ENCODE measurements at regions not wholly inside any gene's neighbourhood (a gene's known extent, or its start where the extent isn't known, plus 50 kb on each side); places are given as distances from the start of the nearest gene placed in this dataset.
"Not testable (repeated sequence)": the region's sequence is repeated elsewhere in the genome, so short reads cannot be mapped to it uniquely, and the experiment has no call there.

DNA sequence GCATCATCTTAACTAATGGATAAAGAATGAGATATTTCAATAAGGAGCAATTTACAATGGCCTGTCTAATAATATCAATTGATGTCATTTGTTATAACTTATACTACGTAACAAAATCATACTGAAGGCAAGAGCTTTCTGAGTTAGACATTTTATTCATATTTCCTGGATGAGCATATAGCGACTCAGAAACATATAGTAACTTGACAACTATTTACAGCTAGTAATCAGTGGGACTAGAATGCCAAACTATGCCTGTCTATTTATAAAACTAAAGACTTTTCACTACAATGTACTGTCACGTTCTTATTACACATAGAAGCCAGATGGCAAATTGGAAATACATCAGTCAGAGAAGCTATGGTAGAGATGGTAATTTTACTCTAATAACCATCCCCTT is 766.2 kb upstream of the TMEFF2 start:
- no peak for DNase-seq (ENCODE audit: low spot score in 2 of 2)

DNA sequence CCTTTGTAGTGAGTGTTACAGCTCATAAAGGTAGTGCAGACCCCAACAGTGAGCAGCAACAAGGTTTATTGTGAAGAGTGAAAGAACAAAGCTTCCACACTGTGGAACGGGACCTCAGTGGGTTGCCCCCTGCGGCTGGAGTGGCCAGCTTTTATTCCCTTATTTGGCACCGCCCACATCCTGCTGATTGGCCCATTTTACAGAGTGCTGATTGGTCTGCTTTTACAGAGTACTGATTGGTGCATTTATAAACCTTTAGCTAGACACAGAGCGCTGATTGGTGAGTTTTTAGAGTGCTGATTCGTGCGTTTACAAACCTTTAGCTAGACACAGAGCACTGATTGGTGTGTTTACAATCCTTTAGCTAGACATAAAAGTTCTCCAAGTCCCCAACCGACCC is 763.9 kb upstream of the TMEFF2 start:
- H3K4me3 ChIP-seq; intact Hi-C loops (cut with DNase I; ENCODE audit: low total_unique reads); H3K4me1 ChIP-seq; DNase-seq (ENCODE audit: low spot score in 2 of 2); H3K27me3 ChIP-seq; H3K27ac ChIP-seq; H3K9me3 ChIP-seq; H3K36me3 ChIP-seq: not testable (repeated sequence)

More for the DNA sequence above, 766.2 kb upstream of the TMEFF2 start:
- no peaks in the 10 kb centered on the region for H3K4me1 ChIP-seq
- no peak overlapping the region for H3K4me3 ChIP-seq
- TF ChIP-seq POLR2AphosphoS5 (IDR thresholded peaks at IDR 0.05) (no peak), POLR2A (IDR thresholded peaks at IDR 0.05) (no peak)
- TF ChIP-seq, protein P1, sequence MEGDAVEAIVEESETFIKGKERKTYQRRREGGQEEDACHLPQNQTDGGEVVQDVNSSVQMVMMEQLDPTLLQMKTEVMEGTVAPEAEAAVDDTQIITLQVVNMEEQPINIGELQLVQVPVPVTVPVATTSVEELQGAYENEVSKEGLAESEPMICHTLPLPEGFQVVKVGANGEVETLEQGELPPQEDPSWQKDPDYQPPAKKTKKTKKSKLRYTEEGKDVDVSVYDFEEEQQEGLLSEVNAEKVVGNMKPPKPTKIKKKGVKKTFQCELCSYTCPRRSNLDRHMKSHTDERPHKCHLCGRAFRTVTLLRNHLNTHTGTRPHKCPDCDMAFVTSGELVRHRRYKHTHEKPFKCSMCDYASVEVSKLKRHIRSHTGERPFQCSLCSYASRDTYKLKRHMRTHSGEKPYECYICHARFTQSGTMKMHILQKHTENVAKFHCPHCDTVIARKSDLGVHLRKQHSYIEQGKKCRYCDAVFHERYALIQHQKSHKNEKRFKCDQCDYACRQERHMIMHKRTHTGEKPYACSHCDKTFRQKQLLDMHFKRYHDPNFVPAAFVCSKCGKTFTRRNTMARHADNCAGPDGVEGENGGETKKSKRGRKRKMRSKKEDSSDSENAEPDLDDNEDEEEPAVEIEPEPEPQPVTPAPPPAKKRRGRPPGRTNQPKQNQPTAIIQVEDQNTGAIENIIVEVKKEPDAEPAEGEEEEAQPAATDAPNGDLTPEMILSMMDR (IDR thresholded peaks at IDR 0.05) = no peak
- H3K36me3 ChIP-seq = no peaks in the 10 kb centered on the region
- intact Hi-C loops (cut with DNase I; ENCODE audit: low total_unique reads) = no loop called here
- no peak overlapping the region for H3K27ac ChIP-seq
- no peaks in the 10 kb centered on the region for H3K27me3 ChIP-seq
- no peaks in the 10 kb centered on the region for H3K9me3 ChIP-seq

DNA sequence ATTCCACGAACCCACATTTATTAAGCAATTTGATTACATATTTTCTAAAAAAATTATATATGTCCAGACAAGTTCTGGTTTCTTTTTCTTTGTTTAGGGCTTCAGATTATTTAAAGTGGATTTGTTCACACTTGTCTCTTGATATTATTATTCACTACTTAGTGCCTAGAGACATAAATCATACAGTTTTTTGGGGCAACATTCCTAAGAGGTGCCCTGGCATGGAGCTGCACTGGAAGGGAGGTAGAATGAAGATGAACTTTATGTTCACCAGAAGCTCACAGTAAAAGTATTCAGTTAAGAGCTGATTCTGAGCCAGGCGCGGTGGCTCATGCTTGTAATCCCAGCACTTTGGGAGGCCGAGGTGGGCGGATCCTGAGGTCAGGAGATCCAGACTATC is 762.7 kb upstream of the TMEFF2 start:
- intact Hi-C loops (cut with DNase I; ENCODE audit: low total_unique reads) = no loop called here
- TF ChIP-seq POLR2A (IDR thresholded peaks at IDR 0.05) = no peak
- TF ChIP-seq, protein P1 (IDR thresholded peaks at IDR 0.05) = no peak
- TF ChIP-seq POLR2AphosphoS5 (IDR thresholded peaks at IDR 0.05) = no peak

DNA sequence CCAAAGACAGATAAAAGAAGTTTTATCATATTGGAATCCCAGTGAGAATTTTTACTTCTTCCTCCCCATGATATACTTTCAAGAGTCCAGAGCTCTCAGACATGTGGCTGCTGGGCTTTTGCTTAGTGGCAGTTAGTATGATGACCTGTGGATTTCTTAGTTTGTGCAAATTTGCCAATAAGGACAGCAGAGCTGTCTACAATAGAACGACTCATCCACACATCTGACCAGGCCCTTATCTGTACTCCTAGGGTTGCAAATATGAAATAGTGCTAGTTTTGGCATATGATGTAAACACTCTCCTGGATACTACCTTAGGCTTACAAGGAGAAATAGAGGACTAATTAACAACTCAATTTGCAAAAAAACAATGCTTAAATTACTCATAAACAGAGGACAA is 758.4 kb upstream of the TMEFF2 start:
- Histone ChIP-seq H3K9me3 (no peaks in the 10 kb centered on the region), H3K4me3 (no peak overlapping the region), H3K27ac (no peak overlapping the region), H3K27me3 (no peaks in the 10 kb centered on the region), H3K4me1 (no peaks in the 10 kb centered on the region), H3K36me3 (no peaks in the 10 kb centered on the region)
- TF ChIP-seq POLR2AphosphoS5 (IDR thresholded peaks at IDR 0.05) = no peak
- no peak for TF ChIP-seq POLR2A (IDR thresholded peaks at IDR 0.05)
- TF ChIP-seq, protein P1 (IDR thresholded peaks at IDR 0.05) = no peak
- DNase-seq (ENCODE audit: low spot score in 2 of 2) = no peak
- intact Hi-C loops (cut with DNase I; ENCODE audit: low total_unique reads) = no loop called here

More for the DNA sequence above, 762.7 kb upstream of the TMEFF2 start:
- no peaks in the 10 kb centered on the region for H3K36me3 ChIP-seq
- DNase-seq (ENCODE audit: low spot score in 2 of 2) = no peak
- no peak overlapping the region for H3K4me3 ChIP-seq
- no peaks in the 10 kb centered on the region for H3K9me3 ChIP-seq
- no peaks in the 10 kb centered on the region for H3K4me1 ChIP-seq
- no peaks in the 10 kb centered on the region for H3K27me3 ChIP-seq
- H3K27ac ChIP-seq = no peak overlapping the region

DNA sequence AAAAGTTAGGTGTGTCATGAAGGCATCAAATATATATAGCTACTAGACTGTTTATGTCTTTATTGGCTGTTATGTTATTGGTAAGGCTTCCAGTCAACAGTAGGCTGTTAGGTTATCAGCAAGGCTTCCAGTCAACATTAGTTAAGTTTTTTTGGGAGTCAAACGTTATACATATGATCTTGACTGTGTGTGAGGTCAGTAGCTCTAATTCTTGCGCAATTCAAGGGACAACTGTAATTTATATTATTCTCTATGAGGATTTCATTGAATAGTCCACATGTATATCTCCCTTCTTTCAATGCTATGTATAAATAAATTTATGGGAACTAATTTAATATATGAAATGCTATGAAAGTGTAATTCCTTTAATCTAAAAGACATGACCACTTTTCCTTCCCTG is 757.5 kb upstream of the TMEFF2 start:
- Histone ChIP-seq H3K4me1 (no peaks in the 10 kb centered on the region), H3K9me3 (no peaks in the 10 kb centered on the region), H3K27me3 (no peaks in the 10 kb centered on the region), H3K27ac (no peak overlapping the region), H3K36me3 (no peaks in the 10 kb centered on the region), H3K4me3 (no peak overlapping the region)
- intact Hi-C loops (cut with DNase I; ENCODE audit: low total_unique reads) = no loop called here
- no peak for DNase-seq (ENCODE audit: low spot score in 2 of 2)
- no peak for TF ChIP-seq POLR2A (IDR thresholded peaks at IDR 0.05)
- TF ChIP-seq, protein P1 (IDR thresholded peaks at IDR 0.05) = no peak
- TF ChIP-seq POLR2AphosphoS5 (IDR thresholded peaks at IDR 0.05) = no peak

DNA sequence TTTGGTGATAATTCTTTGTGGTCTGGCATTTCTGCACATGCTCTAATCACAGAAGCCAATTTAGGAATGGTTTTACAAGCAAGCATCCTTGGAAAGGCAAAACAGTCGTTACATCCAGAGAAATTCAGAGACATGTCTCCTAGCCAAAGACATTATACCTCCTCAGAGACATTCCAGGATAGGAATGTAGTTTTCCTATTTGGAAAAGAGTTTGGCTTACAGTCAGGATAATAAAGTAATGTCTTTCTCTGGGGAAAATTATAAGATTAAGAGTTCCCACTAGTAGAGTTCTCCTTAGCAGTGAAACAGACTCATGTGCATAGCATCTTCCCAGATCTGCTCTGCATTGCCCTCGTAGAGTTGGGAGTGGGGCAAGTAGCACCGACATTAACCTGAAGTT is 753.6 kb upstream of the TMEFF2 start:
- TF ChIP-seq POLR2A (IDR thresholded peaks at IDR 0.05) (no peak), POLR2AphosphoS5 (IDR thresholded peaks at IDR 0.05) (no peak)
- TF ChIP-seq, protein P1 (IDR thresholded peaks at IDR 0.05) = no peak
- no peaks in the 10 kb centered on the region for H3K4me1 ChIP-seq
- intact Hi-C loops (cut with DNase I; ENCODE audit: low total_unique reads) = no loop called here
- no peaks in the 10 kb centered on the region for H3K9me3 ChIP-seq
- no peak for DNase-seq (ENCODE audit: low spot score in 2 of 2)
- H3K36me3 ChIP-seq = no peaks in the 10 kb centered on the region
- no peak overlapping the region for H3K27ac ChIP-seq
- no peaks in the 10 kb centered on the region for H3K27me3 ChIP-seq
- no peak overlapping the region for H3K4me3 ChIP-seq

Measured in breast epithelium (tissue), 4 donors.